K562 (cell line): ENCODE measurements at regions not wholly inside any gene's neighbourhood (a gene's known extent, or its start where the extent isn't known, plus 50 kb on each side); places are given as distances from the start of the nearest gene placed in this dataset.

Experiments
- ATAC-seq: fragments of 200-7000 bp; cut with Tn5 transposase; 3 replicates; pipeline ENCODE4 v1.9.1; 2020; ENCODE audit warnings: moderate library complexity
- BruUV-seq: library from RNA; stranded (reverse); fragments of 400-500 nt; replicated peaks from 2 replicates; lab custom pipeline; 2021; lab: Mats Ljungman, UMichigan
- CTCF ChIA-PET: fragments of 300-600 bp; formaldehyde crosslinking; extraction: SDS; loops from one replicate; lab custom pipeline; 2021; ENCODE audit warnings: low intra/inter-chr PET ratio; lab: Yijun Ruan, JAX
- POLR2A ChIA-PET: fragments of 300-600, 350-650 bp; sonication (Branson Sonifier 250); formaldehyde crosslinking; extraction: SDS; loops from one replicate; lab custom pipeline; 2021; ENCODE audit warnings: antibody characterized with exemption, inconsistent platforms; lab: Yijun Ruan, JAX
- DNase-seq, 4 experiments: peaks; one replicate each; pipeline versions ENCODE4 v3.0.0 to v3.0.0-alpha.2; 2011 to 2018; ENCODE audit warnings: low spot score in 3 of 4, mixed read lengths in 3 of 4; ENCODE audit errors: extremely low read depth in 1 of 4
- FAIRE-seq: peaks from 2 replicates; lab custom pipeline; 2011; peaks lifted over from hg19 to GRCh38; lab: Jason Lieb, UNC
- H2AFZ ChIP-seq: 2 replicates; pipeline ENCODE4 v1.6.0; 2011; ENCODE audit warnings: low read depth, low read length, control low read depth, inconsistent platforms
- H3K27ac ChIP-seq: fragments of 200-600 bp; 3 replicates; pipeline ENCODE4 v1.8.0; 2011; ENCODE audit warnings: low read depth, mild to moderate bottlenecking, control low read depth, inconsistent platforms, low read length, moderate library complexity, mixed read lengths; ENCODE audit errors: extremely low read depth
- H3K27me3 ChIP-seq, 2 experiments: fragments of 300-600 bp in 1 of 2; 2 replicates in 1 of 2; 3 replicates in 1 of 2; pipeline versions ENCODE4 v1.6.0 to v1.8.0; 2011; ENCODE audit warnings: inconsistent platforms in 2 of 2, low read length in 2 of 2, mild to moderate bottlenecking in 1 of 2, mixed read lengths in 1 of 2, moderate library complexity in 1 of 2; ENCODE audit not compliant: control insufficient read depth in 2 of 2, insufficient read depth in 2 of 2
- H3K36me3 ChIP-seq: fragments of 300-600 bp; 3 replicates; pipeline ENCODE4 v1.8.0; 2011; ENCODE audit warnings: mild to moderate bottlenecking, low read length, inconsistent platforms; ENCODE audit not compliant: control insufficient read depth, insufficient read depth
- H3K4me1 ChIP-seq, 2 experiments: fragments of 200-600 bp in 1 of 2; replicated peaks in 1 of 2; 2 replicates in 1 of 2; 3 replicates in 1 of 2; pipeline versions ENCODE4 v1.5.1 to v1.8.0; 2011; ENCODE audit warnings: inconsistent platforms in 2 of 2, low read length in 2 of 2, mild to moderate bottlenecking in 1 of 2, mixed read lengths in 1 of 2, moderate library complexity in 1 of 2; ENCODE audit not compliant: control insufficient read depth in 2 of 2, insufficient read depth in 2 of 2
- H3K4me2 ChIP-seq: 2 replicates; pipeline ENCODE4 v1.6.1; 2011; ENCODE audit warnings: low read length, control low read depth, inconsistent platforms, mixed read lengths; ENCODE audit not compliant: insufficient read depth
- H3K4me3 ChIP-seq: fragments of 200-600 bp; sonication (generic), shearing (Covaris generic); 2 replicates; pipeline ENCODE4 v1.5.1; 2016; ENCODE audit warnings: control low read depth, inconsistent platforms
- H3K79me2 ChIP-seq: fragments of 200-600 bp; 3 replicates; pipeline ENCODE4 v1.8.0; 2011; ENCODE audit warnings: low read length, inconsistent platforms; ENCODE audit not compliant: control insufficient read depth, insufficient read depth
- H3K9ac ChIP-seq, 2 experiments: 2 replicates each; pipeline versions ENCODE4 v1.6.0 to v1.6.1; 2011; ENCODE audit warnings: low read depth in 2 of 2, low read length in 2 of 2, control low read depth in 1 of 2, inconsistent platforms in 1 of 2, mild to moderate bottlenecking in 1 of 2, mixed read lengths in 1 of 2; ENCODE audit not compliant: insufficient read depth in 1 of 2
- H3K9me1 ChIP-seq: one replicate; pipeline ENCODE4 v1.6.0; 2011; ENCODE audit warnings: inconsistent platforms, mild to moderate bottlenecking, low read length, moderate library complexity; ENCODE audit not compliant: control insufficient read depth, insufficient read depth
- H3K9me3 ChIP-seq: replicated peaks from 2 replicates; pipeline ENCODE4 v1.5.1; 2011; ENCODE audit warnings: low read depth, low read length, inconsistent platforms; ENCODE audit not compliant: control insufficient read depth, insufficient read depth
- H4K20me1 ChIP-seq: replicated peaks from 2 replicates; pipeline ENCODE4 v1.6.1; 2011; ENCODE audit warnings: low read length, inconsistent platforms, mixed read lengths; ENCODE audit not compliant: control insufficient read depth, insufficient read depth
- BDP1 ChIP-seq: IDR thresholded peaks from 3 replicates; pipeline ENCODE4 v1.6.1; 2011; ENCODE audit not compliant: insufficient read length, insufficient read depth
- EP400 ChIP-seq: fragments of 450-650 bp; IDR thresholded peaks from 2 replicates; pipeline ENCODE4 v1.6.1; 2017; ENCODE audit warnings: antibody characterized with exemption, mild to moderate bottlenecking, moderate library complexity
- FIP1L1 ChIP-seq: fragments of 200-400 bp; formaldehyde crosslinking; IDR thresholded peaks from 2 replicates; pipeline ENCODE4 v1.6.1; 2018; ENCODE audit warnings: mild to moderate bottlenecking, low read depth, low read length; ENCODE audit not compliant: poor library complexity, severe bottlenecking
- HMG20B ChIP-seq: fragments of 250-450 bp; sonication (Bioruptor Pico); IDR thresholded peaks from 2 replicates; pipeline ENCODE4 v1.5.0; 2021; ENCODE audit warnings: mild to moderate bottlenecking
- IRF9 ChIP-seq: fragments of 450-650 bp; IDR thresholded peaks from 2 replicates; pipeline ENCODE4 v1.6.1; 2016; ENCODE audit warnings: missing biosample characterization, missing genetic modification characterization
- SRSF1 ChIP-seq: fragments of 200-400 bp; formaldehyde crosslinking; IDR thresholded peaks from 2 replicates; pipeline ENCODE4 v1.6.1; 2017; ENCODE audit warnings: mild to moderate bottlenecking, low read depth, low read length, moderate library complexity
- ZNF174 ChIP-seq: fragments of 250-450 bp; sonication (Bioruptor Pico); IDR thresholded peaks from 2 replicates; pipeline ENCODE4 v1.4.0; 2020; ENCODE audit warnings: mild to moderate bottlenecking
- ZNF609 ChIP-seq: sonication (generic); formaldehyde crosslinking; IDR thresholded peaks from 2 replicates; pipeline ENCODE4 v1.8.1; 2023; ENCODE audit warnings: missing genetic modification reagents, mild to moderate bottlenecking, borderline replicate concordance
- ZNF766 ChIP-seq: fragments of 200-800 bp; sonication (Bioruptor generic); conservative IDR thresholded peaks from 2 replicates; pipeline ENCODE4 v1.6.1; 2016; ENCODE audit warnings: missing genetic modification characterization, missing compliant biosample characterization
- WGBS: fragments of 100-300 bp; shearing (Covaris generic); methylation state at CpG from one replicate; pipeline ENCODE4 v1.1.6; 2016; ENCODE audit warnings: low coverage, mixed read lengths; ENCODE audit not compliant: insufficient coverage; ENCODE audit errors: missing lambda C conversion rate; 5-methylcytosine and 5-hydroxymethylcytosine counted together
- in situ Hi-C: fragments of 300-500 bp; cut with MboI; formaldehyde crosslinking; loops from 4 replicates; pipeline ENCODE4 v1.15.0; 2018; ENCODE audit warnings: inconsistent platforms, mixed read lengths
- intact Hi-C: fragments of 100-400 bp; cut with micrococcal nuclease; formaldehyde crosslinking; loops from 2 replicates; pipeline ENCODE4 v1.14.2; 2022
- TF ChIP-seq, protein P1 (sequence below): sonication (generic); formaldehyde crosslinking; IDR thresholded peaks from 2 replicates; pipeline ENCODE4 v1.8.1; 2023; ENCODE audit warnings: mild to moderate bottlenecking, missing genetic modification reagents
- TF ChIP-seq, protein P2 (sequence below), 2 experiments: IDR thresholded peaks; 2 replicates each; pipeline ENCODE4 v1.6.1; 2012; ENCODE audit warnings: improper control_type of control experiment in 2 of 2, low read depth in 2 of 2, low read length in 2 of 2, borderline replicate concordance in 1 of 2

GRCh38 chr20:60064554-60065196 lies 106.5 kb downstream of the CDH26 start:
- in situ Hi-C loops (no loop called here), intact Hi-C loops (no loop called here)
- Histone ChIP-seq H3K9ac (no peak overlapping the region), H3K27me3 (peaks cover 0 to 8% of the 10 kb centered on the region in 2 experiments; a peak in 2 of 5 replicates), H3K4me3 (no peak overlapping the region), H4K20me1 (no peaks in the 10 kb centered on the region), H3K9me1 (no peaks in the 10 kb centered on the region), H3K9me3 (no peaks in the 10 kb centered on the region), H3K36me3 (no peaks in the 10 kb centered on the region), H2AFZ (no peak overlapping the region), H3K79me2 (no peaks in the 10 kb centered on the region), H3K4me1 (no peaks in the 10 kb centered on the region), H3K27ac (no peak overlapping the region), H3K4me2 (no peak overlapping the region)
- ChIA-PET CTCF (interaction anchor here (0.7 kb wide), 1 partner anchor 11 kb away, joined by 3 read pairs; no protein-coding TSS in a partner anchor), POLR2A (no interaction called here)
- DNase-seq (no peak), ATAC-seq (no peak), FAIRE-seq (no peak)
- BruUV-seq, result no TSS peak
- WGBS, result 3% methylated on average over 4 of the region's 4 CpGs
- TF ChIP-seq BDP1, result no peak
- no peak for TF ChIP-seq HMG20B
- TF ChIP-seq SRSF1, result no peak
- TF ChIP-seq, protein P1, sequence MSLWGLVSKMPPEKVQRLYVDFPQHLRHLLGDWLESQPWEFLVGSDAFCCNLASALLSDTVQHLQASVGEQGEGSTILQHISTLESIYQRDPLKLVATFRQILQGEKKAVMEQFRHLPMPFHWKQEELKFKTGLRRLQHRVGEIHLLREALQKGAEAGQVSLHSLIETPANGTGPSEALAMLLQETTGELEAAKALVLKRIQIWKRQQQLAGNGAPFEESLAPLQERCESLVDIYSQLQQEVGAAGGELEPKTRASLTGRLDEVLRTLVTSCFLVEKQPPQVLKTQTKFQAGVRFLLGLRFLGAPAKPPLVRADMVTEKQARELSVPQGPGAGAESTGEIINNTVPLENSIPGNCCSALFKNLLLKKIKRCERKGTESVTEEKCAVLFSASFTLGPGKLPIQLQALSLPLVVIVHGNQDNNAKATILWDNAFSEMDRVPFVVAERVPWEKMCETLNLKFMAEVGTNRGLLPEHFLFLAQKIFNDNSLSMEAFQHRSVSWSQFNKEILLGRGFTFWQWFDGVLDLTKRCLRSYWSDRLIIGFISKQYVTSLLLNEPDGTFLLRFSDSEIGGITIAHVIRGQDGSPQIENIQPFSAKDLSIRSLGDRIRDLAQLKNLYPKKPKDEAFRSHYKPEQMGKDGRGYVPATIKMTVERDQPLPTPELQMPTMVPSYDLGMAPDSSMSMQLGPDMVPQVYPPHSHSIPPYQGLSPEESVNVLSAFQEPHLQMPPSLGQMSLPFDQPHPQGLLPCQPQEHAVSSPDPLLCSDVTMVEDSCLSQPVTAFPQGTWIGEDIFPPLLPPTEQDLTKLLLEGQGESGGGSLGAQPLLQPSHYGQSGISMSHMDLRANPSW (CRISPR knock-in tag), result no peak
- TF ChIP-seq EP400, result no peak
- no peak for TF ChIP-seq ZNF766
- TF ChIP-seq ZNF609, result no peak
- TF ChIP-seq FIP1L1, result no peak
- TF ChIP-seq ZNF174, result no peak
- no peak for TF ChIP-seq IRF9
- TF ChIP-seq, protein P2, sequence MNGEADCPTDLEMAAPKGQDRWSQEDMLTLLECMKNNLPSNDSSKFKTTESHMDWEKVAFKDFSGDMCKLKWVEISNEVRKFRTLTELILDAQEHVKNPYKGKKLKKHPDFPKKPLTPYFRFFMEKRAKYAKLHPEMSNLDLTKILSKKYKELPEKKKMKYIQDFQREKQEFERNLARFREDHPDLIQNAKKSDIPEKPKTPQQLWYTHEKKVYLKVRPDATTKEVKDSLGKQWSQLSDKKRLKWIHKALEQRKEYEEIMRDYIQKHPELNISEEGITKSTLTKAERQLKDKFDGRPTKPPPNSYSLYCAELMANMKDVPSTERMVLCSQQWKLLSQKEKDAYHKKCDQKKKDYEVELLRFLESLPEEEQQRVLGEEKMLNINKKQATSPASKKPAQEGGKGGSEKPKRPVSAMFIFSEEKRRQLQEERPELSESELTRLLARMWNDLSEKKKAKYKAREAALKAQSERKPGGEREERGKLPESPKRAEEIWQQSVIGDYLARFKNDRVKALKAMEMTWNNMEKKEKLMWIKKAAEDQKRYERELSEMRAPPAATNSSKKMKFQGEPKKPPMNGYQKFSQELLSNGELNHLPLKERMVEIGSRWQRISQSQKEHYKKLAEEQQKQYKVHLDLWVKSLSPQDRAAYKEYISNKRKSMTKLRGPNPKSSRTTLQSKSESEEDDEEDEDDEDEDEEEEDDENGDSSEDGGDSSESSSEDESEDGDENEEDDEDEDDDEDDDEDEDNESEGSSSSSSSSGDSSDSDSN (IDR thresholded peaks at IDR 0.05; ENCODE audit: borderline replicate concordance in 1 of 2, low read depth in 2 of 2, low read length in 2 of 2), result no peak
